HuH-7.5 (cell line): ENCODE measurements at regions not wholly inside any gene's neighbourhood (a gene's known extent, or its start where the extent isn't known, plus 50 kb on each side); places are given as distances from the start of the nearest gene placed in this dataset.

Source experiments
- DNase-seq: peaks from one replicate; pipeline ENCODE4 v3.0.0; 2011; ENCODE audit warnings: low spot score

DNA sequence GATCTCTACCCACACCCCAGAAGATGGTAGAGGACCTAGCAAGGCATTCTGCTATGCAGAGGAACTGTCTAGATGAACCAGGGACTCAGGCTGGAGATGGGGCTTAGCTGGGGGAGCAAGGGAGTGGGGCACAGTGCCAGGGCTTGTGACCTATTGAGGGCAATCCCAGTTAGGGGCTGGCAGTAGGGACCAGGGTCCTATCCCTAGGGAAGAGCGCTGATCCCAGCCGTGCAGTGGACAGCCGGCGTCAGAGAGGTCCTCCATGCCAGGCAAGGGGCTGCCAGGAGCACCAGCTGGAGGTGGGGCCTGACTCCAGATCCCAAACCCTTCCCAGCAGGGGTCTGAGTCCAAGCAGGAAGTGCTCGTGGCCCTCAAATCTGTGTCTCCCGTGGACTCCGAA lies 52.7 kb upstream of the NEURL1B start:
- DNase-seq: no peak

DNA sequence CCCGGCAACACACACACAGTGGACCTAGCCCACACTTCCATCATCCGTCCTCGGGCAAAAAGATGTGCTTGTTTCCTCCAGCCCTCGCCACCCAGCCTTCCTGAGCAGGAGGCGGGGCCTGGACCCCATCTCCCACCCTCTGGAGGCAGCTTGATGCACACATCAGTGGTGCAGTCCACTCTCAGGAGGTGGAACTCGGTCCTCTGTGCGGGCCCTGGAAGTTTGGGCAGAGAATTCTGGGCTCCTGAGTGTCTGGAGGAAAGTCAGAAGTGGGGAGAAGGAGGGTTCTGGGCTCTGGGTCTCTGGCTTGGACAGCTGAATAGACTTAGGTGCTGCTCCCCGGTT lies 54.0 kb upstream of the NEURL1B start:
- DNase-seq: no peak

DNA sequence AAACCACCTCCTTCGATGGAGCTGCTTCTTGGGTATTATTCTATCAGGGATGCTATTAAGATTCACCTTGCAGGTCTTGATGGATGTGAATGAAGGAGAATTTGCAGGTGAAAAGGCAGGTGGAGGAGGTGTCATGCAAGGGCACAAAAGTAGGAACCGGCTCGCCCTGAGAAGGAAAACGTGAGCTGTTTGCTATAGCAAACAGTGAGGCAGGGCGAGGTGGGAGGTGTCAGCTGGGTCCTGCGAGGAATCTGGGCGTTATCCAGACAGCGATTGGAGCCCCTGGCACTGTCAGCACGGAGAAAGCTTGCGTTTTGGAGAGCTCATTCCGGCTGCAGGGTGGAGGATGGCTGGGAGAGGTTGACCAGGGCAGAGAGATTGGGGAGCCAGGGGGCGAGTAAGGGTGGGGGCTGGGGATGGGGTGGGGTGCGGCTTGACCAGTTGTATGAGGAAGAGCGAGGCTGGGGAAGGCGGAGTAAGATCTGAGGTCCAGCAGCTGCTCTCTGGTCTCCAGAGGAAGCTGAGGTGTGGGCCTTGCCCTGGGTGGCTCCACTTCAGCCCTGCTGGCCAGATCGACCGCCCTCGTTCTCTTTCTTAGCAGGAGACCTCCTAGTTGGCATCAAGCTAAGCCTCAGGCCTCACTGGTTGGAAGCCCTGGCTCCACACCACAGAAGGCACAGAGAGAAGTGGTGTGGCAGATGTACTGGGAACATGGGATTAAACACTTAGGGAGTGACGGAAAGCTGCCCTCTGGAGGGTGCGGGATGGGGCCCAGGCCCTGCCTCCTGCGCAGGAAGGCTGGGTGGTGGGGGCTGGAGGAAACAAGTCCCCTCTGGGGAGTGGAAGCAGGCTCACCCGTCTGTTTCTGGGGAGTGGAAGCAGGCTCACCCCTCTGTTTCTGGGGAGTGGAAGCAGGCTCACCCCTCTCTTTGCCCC lies 54.7 kb upstream of the NEURL1B start:
- DNase-seq: no peak

DNA sequence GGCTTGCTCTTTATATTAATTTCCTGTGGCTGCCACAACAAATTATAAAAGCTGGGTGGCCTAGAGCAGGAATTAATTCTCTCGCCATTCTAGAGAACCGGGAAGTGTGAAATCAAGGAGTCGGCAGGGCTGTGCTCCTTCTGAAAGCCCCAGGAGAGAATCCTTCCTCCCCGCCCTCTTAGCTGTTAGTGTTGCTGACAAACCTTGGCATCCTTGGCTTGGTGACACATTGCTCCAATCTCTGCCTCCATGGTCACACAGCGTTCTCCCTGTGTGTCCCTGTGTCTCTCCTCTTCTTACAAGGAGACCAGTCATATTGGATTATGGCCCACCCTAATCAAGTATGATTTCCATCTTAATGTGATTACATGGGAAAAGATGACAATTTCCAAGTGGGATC lies 55.9 kb upstream of the NEURL1B start:
- no peak for DNase-seq

DNA sequence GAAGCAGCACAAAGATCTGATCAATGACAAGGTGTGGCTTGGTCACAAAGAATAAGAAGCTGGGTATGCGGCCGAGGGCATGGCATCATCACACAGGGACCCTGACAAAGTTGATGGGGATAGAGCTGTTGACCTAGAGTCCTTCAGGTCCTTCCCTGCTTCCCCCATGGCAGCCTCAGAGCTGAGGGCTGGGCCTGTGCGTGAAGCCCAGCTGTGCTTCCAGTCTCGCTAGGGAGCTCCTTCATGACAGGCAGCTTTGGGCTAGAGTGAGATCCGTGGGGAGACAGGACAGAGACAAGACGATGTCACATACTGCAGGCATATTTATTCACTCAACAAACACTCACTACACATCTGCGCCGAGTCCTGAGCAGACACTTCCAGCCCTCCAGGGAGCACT lies 56.4 kb upstream of the NEURL1B start:
- no peak for DNase-seq

DNA sequence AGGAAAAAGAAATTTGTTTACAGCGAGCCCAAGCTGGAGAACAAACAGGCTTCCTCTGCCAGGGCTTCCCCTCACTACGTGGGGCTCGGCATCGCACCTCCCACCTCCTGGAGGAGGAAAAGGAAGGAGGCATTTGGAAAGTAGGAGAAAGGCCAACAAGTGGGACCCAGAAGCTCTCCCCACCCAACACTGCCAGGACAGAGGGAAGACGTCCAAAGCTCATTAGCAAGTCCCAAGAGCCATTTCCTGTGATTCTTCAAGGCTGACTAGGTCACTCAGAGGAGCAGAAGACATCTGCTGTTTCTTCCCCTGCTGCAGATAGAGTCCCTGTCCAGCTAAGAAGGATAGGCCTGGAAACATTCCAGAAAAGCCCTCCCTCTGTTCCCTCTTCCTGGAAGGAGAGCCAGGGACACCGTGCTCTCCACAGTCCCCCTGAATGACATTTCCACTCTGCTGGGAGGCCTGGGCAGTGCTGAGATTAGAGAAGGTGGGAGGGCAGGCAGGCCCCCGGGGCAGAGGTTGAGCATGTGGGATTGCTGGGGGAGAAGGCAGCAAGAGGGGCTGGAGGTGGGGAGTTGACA lies 57.0 kb upstream of the NEURL1B start:
- DNase-seq: no peak

DNA sequence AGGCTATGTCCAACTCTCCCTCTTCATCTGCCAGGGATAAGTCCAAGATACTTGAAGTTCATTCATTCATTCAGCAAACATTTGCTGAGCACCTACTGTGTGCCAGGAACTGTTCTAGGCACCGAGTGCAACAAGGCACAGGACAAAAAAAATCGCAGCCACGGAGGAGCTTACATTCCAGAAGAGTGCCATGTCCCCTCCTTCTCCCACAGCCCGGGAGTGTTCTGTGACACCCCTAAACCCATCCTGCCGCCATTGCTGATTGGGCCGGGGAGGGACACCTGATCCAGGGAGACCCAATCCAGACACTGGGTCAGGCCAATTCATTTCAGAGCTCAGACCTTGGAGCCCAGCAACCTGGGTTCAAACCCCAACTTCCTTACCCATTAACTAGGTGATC lies 58.1 kb upstream of the NEURL1B start:
- no peak for DNase-seq

DNA sequence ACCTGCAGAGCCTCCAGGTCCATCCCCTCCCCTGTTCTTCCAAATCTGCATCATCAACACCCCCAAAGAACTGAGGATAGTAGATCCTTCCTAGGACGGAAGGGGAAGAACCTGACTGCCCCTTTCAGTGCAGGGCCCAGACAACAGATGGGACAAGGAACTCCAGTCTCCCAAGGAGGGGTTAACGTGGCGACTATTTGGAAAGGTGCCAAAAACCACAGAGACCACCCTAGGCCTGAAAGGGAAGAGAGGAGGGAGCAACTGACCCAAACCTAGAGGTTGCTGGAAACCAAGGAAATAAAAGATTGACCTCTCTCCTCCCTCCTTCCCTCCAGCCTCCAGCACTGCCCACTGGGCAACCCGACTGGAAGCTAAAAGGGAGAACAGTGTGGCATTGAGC lies 59.7 kb upstream of the NEURL1B start:
- no peak for DNase-seq

DNA sequence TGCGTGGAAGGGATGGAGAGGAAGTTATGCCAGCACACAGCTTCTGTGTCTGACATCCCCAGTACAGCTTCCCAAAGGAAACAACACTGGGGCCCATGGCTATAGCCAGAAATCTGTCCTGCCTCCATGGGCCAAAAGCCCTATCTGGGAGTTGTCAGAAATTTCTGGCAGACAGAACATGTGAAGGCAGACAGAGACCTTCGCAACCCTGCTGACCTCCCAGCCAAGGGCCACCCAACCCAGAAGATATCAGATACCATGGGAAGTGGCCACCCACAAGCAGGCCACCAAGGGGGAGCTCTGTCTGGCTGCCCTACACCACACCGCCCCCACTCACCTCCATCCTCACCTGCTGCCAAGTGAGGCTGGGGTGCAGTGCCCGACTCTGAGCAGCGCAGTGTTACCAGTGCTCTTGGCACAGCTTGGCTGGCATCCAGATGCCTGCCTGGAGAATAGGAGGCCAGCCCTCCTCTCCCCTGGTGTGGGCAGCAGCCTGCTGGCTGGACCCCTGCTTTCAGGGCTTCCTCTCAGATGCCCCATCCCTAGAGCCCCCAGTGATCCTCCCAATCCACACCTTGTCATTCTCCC lies 61.6 kb upstream of the NEURL1B start:
- no peak for DNase-seq

DNA sequence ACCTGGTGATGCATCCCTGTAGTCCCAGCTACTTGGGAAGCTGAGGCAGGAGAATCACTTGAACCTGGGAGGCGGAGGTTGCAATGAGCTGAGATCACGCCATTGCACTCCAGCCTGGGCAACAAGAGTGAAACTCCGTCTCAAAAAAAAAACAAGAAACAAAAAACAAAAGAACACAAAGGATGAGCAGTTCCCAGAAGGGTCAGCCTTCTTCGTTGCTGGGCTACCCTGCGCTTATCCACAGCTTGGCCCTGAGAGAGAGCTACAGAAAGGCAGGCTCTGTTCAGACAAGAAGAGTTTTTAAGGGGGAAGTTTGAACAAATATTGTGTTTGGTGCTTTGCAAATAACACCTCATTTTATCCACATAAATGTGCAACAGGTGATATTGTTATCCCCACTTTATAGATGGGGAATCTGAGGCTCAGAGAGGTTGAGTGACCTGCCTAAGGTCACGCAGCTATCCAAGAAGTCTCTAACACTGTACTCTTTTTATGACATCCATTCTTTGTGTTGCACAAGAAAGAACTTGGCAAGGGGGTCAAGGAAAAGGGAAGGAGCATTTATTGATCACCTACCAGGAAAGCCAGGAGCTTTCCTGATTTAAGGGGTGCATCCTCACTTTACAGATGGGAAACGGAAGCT lies 63.7 kb upstream of the NEURL1B start:
- DNase-seq: no peak

DNA sequence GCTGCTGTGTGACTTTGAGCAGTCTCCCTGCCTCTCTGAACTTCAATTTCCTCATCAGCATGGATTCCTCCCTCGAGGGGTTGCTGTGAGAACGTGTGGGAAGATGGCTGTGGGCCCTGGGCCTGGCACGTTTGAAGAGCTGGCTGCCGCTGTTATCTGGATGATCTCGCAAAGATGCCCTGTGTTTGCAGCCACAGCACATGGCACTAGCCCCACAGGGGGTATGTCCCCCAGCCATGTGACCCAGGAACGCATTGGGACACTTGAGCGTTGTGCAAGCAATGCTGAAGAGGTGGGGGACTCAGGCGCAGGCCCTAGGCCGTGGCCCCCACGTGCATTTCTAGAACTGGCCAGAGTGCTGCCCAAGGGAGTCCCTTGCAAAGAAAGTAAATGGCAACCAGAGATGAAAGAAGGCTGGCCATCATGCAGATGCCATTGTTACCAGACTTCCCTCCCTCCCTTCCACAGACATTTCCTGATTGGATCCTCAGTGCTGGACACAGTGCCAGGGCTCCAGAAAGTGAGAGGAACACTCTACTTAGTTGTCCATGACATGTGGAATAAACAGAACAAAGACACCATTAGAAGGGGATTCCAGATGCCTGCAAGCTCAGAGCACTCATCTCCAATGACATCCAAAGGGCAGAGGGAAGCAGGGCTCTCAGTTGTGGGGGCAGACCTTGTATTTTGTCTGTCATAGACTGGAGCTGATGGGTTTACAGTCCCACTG lies 65.1 kb upstream of the NEURL1B start:
- no peak for DNase-seq

DNA sequence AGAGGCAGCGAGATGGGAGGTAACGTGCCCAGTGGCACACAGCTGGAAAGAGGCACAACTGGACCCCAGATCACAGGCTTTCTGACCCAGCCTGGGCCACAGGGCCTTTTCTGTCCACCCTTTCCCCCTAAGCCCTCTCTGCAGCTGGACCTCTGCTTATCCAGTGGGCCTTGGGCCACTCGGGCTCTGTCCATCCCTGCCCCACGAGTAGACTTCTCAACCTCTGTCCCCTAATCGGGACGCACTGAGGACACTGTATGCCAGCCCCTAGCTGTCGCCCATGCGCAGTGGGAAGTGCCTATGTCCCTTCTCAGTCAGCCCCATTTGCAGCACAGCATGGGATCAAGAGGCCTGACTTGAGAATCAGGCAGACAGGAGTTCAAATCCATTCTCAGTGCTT lies 65.6 kb upstream of the NEURL1B start:
- DNase-seq: no peak

DNA sequence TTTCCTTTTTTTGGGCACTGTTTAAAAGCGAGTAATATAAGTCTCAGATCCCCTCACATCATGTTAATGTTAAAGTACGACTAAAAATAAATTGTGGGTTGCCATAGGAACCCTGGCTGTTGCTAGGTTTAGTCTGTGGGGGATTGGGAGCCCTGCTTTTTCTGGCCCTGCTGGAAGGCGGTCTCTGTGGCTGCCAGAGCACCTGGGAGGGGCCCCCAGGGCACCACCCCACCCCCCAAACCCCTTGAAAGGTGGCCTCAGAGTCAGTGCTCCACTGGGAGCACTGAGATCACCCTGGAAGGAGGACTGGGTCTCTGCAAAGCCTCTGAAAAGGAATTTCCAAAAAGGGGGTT lies 66.2 kb upstream of the NEURL1B start:
- DNase-seq: no peak

DNA sequence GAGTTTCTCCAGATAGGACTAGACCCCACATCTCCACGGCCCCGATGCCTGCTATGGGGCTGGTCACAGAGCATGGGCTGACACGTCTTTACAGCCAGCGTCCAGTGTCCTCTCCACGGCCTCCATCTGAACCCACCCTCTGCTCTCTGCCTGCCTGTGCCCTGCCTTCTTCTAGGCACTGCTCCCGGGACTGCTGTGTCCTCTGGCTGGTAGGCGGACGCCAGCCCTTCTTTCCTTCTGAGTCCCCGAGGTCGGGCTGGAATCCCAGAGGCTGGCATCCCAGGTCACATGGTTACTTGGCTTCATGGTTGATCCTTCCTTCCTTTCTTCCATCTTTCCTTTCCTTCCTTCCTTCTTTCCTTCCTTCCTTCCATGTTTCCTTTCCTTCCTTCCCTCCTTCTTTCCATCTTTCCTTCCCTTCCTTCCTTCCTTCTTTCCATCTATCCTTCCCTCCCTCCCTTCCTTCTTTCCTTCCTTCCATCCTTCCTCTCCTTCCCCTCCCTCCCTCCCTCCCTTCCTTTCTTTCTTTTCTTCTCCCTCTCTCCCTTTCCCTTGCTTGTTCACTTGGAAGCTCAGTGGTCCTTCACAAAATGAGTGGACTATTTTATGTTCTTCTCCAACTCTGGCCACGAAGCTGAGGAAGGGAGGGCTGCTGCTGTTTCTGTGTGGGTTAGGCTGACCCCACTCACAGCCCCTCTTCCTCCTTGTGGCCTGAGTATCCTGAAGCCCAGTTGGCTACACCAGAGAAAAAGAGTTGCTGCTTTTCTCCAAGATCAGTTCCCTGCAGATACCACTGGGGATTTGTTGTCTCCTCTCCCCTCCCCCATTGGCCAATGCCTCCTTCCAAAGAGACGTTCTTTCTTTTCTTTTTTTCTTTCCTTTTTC lies 66.8 kb upstream of the NEURL1B start:
- DNase-seq: no peak

DNA sequence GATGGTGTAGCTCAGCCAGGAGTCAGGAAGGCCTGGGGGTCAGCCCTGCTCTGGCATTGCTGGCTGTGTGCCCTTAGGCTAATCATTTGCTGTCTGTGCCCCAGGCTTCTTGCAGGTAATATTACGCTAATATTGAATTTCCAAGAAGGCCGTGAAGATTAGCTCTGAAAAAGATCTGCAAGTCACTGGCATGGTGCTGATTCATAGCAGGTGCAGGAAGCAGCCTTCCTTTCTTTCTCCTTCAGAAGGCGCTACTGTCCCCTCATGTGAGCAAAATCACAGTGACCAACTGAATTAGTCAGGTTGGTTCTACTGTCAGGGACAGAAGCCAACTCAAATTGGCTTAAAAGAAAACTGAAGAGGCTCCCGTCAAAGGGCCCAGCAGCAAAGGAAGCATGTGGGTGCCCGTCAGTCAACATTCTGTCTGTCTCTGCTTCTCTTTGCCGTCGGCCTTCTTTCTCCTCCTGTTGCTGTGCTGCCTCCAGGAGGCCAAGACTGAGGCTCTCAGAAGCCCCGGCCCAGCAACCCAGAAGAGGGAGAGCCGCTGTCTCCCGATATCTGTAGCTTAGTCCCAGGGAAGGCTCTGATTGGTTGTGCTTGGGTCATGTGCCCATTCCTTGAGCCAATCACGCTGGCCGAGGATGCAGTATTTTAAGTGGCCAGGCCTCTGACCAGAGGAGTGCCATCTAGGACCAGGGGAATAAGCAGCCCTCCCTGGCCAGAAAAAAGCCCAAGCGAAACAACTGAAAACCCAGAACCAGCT lies 67.8 kb upstream of the NEURL1B start:
- DNase-seq: no peak

DNA sequence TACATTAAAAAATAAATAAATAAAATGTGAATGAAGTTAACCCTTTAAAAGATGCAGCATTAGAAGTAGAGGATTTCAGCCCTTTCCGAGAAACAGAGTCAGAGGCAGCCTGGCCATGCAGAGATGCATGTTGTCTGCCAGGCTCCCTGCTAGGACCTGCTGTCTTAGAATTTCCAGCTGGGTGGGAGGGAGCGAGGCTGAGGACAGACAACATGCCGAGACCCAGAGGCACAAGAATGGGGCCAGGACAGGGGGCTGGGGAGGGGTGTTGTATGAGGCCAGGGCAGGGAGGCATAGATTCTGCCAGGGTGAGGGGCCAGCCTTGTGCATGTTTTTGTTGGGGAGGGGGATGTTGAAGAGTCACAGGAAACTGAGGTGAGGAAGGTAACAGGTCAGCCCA lies 68.6 kb upstream of the NEURL1B start:
- no peak for DNase-seq

DNA sequence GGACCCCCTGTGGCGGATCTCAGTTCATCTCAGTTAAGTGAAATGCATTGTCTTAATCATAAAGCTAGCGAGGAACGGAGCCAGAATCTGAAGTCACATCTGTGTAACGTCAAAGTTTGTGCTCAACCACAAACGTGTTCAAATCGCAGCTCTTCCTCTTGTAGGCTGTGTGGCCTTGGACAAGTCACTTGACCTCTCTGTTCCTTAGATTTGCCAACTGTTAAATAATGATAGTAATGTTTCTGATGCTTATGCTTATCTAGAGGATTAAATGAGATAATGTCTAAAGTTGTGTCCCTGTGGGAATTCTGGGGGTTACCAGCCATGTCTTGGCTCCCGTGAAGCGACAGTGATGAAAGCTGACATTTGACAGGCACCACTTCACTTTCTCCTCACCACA lies 69.2 kb upstream of the NEURL1B start:
- DNase-seq: no peak

DNA sequence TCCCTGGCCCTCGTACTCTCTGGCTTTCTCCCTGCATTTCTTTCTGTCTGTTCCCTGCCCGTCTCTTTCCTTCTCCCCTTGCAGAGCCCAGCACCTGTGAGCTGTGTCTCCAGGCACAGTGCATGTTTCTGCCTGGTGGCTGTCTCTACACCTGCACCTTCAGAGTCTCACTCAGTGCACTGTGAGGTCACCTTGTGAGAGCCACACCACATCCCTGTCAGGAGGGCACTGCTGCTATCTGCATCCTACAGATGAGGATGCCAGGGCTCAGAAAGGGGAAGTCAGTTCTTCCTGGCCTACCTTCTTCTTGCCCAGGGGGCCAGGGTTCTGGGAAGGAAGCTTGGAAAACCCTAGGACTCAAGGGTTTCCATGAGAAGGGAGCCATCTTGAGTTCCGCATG lies 69.7 kb upstream of the NEURL1B start:
- DNase-seq: no peak

DNA sequence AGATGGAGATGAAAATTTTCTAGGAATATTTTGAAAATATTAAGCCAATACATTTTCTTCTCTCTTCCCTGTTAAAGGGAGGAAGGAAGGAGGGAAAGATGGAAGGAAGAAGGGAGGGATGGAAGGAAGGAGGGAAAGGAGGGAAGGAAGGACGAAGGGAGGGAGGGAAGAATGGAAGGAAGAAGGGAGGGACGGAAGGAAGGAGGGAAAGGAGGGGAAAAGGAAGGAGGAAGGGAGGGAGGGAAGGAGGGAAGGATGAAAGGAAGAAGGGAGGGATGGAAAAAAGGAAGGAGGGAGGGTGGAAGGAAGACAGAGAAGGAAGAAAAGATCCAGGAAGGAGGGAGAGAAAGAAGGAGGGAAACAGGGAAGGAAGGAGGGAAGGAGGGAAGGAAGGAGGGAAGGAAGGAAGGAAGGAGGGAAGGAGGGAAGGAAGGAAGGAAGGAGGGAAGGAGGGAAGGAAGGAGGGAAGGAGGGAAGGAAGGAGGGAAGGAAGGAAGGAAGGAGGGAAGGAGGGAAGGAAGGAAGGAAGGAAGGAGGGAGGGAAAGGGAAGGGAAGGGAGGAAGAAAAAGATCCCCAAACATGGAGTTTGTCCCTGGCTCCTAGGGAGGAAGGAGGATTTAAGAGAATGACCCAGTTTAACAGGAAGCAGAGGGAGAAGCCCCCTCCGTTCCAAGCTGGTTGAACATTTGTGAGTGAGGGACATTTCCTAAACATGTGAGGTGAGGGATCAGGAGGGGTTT lies 70.3 kb upstream of the NEURL1B start:
- no peak for DNase-seq
